HG02973 (cell line): ENCODE measurements at regions not wholly inside any gene's neighbourhood (a gene's known extent, or its start where the extent isn't known, plus 50 kb on each side); places are given as distances from the start of the nearest gene placed in this dataset.
"Not testable (repeated sequence)": the region's sequence is repeated elsewhere in the genome, so short reads cannot be mapped to it uniquely, and the experiment has no call there.

Experiments
- ATAC-seq: cut with Tn5 transposase; IDR thresholded peaks from one replicate; pipeline ENCODE4 v1.9.1; 2021; ENCODE audit warnings: moderate library complexity; ENCODE audit not compliant: unreplicated experiment

DNA sequence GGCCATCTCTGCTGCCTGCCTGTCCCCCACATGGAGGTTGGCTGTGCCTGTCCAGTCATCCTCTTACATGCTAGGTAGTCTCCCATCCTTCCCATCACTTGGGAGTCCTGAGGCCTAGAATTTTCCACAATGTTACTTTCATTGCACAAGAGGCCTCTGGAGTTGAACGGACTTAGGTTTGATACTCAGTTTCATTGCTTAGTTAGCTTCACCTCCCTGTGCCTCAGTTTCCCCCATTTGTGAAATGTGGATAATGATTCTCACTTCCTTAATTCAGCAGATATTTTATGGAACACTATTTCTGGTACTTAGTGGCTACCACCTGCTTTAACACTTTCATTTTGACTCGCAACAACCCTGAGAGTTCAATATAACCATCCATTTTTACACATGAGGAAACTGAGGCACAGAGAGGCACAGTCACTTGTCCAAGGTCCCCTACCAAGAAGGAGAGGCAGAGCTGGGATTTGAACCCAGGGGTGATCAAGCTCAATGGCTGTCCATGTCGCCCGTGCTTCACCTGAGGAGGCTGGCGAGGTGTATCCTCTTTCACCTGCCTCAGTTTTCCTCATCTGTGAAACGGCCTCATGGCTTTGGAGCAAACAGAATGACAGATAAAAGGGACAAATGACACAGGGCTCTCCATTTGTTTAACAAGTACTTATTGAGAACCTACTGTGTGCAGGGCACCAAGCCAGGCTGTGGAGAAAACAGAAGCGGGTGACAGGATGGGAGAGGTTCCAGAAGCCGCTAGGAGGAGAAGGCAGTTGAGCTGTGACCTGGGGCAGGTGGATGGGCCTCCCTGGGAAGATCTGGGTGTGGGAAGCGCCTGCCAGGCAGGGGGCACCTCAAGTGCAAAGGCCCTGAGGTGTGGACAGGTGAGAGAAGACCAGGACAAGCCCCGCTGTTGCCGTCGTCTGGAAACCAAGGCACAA, 154.3 kb upstream of the PTPN1 start:
- no peak for ATAC-seq

DNA sequence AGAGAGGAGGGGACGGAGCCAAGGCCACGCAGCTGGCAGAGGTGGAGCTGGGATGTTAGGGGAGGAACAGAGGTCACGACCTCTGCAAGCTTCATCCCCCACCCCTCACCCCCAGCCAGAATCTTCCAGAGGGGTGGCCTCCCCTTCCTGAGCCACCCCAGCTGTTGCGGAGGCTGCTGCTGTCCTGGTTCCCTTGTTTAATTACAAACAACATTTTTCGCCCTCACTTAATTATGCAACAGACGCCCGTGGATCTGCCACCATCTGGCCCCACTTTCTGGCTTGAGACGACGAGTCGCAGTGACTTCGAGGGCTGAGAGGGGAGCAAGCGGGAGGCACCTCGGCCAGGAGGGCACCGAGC, 153.7 kb upstream of the PTPN1 start:
- no peak for ATAC-seq

DNA sequence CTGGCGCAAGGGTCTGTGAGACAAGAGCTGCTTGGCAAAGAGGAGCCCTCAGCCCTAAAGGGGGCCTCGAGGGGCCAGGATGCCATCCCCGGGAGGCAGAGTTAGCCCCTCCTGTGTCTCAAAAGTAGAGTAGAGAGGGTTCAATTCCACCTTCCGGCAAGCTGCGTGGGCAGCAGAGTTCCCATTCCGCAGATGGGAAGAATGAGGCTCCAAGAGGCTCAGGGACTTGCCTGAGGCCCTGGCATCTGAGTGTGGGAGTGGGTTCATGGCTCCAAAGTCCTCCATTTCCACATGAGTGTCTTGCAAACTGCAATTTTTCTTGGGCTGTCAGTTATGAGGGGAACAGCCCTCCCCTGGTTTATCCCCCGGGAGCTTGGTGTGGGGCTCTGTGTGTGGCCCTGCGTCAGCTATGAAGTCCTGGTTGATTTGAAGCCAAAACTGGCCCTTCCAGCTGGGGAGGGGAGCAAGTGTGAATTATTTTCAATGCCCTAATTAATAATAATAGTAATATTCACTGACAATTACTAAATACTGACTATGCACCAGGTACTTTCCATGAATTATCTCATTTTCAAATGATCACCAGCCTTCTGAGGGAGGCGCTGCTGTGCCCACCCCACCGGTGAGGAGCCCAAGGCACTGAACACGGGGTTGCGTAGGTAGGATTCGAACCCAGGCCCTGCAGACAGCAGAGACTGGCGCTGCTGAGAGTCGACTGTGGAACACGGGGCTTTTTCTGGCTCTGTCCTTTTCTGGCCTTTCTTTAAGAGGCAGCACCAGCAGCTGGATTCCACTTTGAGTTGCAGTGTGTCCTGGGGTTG, 153.0 kb upstream of the PTPN1 start:
- no peak for ATAC-seq

DNA sequence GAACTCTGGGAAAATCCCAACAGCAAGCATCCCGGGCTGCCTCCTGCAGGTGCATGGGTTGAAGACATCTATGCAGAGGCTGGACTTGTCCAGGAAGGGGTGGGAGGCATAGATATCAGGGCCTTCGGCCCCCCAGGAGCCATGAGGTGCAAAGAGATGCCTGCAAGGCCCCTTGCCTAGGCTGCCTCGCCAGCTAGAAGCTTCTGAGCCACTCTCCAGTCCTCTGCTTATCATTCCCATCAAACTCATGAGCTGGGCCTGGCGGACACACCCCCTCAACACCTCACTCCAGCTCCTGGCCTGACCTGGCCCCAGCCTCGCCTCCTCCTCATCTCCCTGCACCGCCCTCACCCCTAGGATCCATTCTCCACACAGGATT, 152.4 kb upstream of the PTPN1 start:
- ATAC-seq: no peak

DNA sequence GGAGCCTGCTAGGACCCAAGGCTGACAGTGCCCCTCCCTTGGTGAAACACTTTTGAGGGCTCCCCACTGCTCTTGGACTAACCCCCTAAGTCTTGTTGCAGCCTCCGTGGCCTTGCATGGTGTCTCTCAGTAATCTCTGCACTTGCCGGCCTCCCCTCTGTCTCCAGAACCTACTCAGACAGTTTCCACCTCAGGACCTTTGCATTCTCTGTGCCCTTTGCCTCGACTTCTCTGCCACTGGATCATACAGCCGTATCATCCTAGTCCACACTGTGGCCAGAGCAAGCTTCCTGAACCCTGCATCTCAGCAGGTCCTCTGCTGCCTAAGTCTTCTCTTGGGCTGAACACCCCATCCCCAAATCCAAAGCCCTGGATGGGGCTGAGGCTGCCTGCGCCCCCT, 152.0 kb upstream of the PTPN1 start:
- no peak for ATAC-seq

DNA sequence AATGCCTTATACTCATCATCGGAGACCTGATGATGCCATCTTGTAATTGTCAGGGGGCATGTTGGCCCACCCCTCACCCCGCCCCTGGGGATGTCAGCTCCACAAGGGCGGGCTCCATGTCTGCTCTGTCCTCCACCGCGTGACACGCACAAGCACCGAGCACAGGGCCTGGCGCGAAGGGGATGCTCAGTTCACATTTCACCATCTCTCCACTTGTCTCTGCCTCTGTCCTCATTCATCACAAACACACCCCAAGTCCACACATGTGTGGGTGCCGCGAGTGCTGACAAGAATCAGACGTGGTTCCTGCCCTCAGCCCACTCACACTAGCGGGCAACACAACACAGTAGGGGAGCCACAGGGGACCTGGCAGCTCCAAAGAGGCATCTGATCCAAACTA, 151.2 kb upstream of the PTPN1 start:
- ATAC-seq: no peak

DNA sequence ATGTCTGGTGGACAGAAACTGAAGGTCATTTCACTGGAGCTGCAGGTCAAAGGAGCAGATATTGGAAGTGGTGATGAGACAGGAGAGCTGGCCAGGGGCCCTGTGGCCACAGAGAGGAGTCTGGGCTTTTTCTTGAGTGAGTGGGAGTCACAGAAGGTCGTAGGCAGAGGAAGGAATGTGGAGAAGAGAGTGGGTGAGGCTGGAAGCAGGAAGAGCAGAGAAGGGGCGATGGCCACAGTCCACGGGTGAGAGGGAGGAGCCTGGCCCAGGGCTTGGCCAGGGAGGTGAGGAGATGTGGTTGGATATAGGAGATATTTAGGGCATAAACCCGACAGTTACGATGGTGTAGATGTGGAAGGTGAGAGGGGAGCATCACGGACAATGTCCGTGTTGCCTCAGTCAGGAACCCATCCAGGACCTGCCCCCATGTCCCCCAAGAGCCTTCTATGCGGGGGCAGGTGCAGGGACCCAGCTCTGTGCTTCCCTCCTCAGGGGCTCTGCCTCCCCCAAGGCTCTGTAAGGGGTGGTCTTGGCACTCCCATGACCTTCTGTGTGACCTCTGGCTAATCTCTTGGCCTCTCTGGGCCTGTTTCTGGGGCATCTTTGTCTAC, 150.5 kb upstream of the PTPN1 start:
- ATAC-seq: no peak

DNA sequence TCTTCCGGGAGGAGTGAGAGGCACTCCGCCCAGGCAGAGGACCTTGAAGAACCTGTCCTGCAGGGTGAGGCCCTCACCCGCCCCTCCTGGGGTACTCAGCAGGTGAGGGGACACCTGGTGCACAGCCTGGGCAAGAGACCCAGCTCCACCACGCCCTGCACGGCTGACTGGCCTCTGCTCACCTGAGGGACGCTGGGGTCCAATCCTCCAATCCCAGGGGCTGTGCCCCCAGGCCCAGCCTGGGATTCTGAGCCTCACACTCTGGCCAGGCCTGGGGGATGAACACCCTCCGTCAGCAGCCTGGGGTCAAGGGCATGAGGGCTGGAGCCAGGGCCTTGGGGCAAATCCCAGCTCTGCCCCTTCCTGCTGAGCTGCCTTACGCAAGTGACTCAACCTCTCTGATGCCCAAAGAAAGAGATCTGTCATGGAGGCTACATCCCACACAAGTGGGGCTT, 149.9 kb upstream of the PTPN1 start:
- ATAC-seq: no peak

DNA sequence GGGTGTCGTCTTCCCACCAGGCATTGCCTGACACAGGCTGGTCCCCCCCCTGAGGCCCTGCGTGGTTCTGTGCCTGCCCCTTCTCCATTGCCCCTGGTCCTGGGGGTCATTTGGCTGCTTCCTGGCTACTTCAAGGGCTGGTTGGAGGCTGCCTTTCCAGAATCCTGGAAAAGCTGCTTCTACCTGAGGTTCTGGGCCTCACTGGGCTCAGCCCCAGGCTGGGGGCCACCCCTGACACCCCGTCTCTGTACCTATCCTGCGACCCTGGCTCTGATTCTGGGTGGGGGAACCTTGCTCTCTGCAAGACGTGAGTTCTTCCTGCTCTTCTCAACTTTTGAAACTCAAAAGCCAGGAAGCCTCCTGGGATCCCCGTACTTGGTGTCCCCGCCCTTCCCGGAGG, 149.3 kb upstream of the PTPN1 start:
- ATAC-seq: no peak

DNA sequence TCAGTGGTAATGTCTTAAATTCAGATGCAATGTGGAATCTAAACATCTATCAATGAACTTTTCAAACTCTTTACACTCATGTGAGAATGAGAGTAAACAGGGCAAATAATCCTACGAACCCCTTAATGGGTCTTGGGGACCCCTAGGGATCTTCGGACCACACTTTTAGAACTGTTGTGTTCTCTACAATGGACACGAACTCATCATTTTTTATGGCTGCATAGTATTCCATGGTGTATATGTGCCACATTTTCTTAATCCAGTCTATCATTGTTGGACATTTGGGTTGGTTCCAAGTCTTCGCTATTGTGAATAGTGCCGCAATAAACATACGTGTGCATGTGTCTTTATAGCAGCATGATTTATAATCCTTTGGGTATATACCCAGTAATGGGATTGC, 148.0 kb upstream of the PTPN1 start:
- not testable (repeated sequence) for ATAC-seq

DNA sequence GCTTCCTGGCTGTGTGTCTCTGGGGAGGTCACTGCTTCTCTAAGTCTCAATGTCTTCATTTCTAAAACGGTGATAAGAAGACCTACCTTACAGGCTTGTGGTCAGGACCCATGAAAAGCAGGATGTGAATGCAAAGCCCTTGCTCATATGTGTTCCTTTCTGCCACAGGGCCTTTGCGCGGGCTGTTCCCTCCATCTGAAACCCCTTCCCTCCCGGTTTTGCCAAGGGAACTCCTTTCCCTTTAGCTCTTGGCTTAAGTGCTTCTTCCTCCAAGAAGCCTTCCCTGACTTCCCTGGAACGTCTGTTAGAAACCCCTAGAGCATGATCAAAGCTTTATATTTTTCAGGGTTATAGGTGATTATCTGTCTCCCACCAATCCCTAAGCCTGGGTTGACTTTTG, 147.2 kb upstream of the PTPN1 start:
- ATAC-seq: no peak

DNA sequence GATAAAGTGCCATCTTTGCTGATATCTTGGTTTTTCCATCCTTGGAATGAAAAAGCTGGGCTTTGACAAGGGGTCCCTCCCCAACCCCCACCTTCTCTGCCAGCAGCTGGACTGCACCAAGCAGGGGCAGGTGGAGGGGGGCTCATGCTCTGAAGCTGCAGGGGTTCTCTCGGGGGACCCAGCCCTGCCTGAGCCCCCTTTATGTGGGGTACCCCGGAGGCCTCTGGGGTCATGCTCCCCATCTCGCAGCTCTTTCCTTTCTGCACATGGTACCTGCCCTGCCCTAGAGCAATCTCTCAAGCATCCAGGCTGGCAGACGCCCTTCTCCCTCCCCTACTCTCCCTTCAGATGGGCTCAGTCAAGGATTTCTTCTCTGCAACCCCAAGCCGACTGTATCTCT, 146.7 kb upstream of the PTPN1 start:
- no peak for ATAC-seq

DNA sequence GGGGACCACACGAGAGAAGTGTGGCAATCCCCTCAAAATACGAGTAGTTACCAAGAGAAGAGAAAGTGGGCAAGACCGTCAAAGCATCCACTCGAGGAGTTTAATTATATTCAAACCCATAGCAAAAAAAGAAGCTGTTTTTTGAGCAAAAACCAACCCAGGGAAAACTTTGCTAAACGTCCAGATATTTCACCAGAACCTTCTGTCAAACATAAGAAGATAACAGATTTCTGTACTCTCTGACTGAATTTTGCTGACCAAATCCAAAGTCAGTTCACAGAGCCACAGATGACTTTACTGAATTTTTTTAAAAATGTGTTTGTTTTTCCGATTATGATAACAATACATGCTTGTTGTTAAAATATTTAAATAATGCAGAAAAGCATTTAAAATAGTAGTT, 145.6 kb upstream of the PTPN1 start:
- no peak for ATAC-seq

DNA sequence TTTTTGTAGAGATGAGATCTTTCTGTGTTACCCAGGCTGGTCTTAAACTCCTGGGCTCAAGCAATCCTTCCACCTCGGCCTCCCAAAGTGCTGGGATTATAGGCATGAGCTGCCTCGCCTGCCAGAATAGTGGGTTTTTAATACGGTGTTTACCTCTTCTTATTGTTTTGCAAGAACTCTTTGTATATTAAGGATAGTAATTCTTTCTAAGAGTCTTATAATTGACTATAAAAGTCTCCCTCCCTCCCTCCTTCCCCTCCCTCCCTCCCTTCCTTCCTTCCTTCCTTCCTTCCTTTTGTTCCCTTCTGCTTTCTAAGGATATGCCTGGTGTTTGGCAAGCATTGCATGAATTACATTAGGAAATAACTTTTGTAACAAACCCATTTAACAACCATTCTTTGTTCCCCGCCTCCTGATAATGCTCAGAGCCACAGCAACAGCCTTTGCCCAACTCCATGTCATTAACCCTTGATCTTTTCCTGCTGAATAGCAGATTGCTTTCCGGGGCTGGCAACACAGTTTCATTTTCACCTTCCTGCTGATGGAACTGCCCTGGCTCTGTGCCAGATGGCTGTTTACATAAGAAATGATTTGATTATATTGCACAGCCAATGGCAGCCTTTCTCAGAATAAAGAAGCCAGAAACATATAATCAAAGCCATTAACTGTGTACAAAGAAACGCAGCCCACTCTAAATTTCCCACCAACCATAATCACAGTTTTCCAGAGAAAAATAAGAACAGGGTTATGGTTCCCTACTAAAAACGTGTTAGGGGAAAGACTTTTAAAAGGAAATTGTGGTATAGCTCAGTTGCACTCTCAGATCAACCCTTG, 143.7 kb upstream of the PTPN1 start:
- ATAC-seq: no peak

DNA sequence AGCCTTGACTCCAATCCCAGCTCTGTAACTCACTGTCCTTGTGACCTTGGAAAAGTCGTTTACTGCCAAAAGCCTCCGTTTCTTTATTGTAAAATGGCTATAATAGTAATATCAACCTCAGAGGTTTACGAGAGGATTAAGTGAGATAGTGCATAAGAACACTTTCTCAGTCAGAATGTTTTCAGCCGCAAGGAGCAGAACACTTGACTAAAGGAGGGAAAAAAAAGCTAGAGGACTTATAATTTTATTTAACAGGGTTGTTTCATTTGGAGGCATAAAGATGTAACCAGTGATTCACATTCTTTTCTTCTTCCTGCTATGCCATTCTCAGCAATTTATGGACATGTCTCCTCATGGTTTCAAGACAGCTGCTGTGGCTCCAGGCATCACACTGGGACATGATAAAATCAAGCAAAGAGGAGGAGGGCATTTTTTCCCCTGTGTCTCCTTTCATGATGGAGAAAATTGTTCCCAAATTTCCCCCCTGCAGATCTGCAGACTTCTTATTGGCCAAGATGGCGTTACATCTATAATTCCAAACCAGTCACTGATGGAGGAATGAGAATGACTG, 143.0 kb upstream of the PTPN1 start:
- ATAC-seq: no peak

DNA sequence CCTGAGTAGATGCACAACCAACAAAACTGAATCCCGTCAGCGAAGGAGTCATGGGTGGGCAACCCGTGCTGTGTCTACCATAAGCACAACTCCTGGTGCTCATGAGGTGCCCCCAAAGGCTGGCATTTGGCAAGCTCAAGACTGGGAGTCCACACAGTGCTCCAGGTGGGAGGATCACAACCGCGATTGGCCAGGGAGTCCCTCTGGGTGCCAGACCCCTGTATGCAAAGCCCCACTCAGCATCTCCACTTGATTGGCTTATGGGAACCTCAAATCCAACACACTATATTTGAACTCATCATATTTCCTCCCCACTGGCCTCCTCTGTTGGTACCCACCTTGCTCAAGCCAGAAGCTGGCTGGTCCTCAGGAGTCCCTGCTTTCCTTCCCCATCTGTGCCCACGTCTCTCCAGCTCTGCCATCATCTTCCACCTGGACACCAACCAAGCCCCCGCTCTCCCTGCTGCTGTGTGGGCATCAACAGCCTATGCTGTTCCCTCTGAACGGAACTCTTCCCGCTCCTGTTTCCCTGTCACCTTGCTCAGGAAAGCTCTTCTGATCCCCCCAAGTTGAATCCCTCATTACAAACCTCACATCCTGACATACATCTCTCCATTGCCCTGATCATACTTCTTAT, 142.3 kb upstream of the PTPN1 start:
- no peak for ATAC-seq

DNA sequence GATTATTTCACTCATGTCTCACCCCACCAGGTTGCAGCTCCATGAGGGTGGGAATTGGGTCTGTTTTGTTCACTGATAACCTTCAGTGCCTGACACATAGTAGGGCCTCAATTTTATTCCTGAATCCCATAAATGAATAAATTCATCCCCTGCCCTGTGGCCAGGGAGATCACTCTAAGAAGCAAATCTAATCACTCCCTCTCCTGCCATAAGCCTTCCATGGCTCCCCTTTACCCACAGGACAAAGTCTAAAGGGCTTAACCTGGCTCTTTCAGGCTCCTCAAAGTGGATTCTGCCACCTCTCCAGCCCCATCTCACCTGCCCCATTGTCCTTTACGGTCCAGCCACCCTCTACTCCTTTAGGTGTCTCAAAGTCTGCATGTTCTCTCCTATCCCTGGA, 141.8 kb upstream of the PTPN1 start:
- ATAC-seq: no peak

DNA sequence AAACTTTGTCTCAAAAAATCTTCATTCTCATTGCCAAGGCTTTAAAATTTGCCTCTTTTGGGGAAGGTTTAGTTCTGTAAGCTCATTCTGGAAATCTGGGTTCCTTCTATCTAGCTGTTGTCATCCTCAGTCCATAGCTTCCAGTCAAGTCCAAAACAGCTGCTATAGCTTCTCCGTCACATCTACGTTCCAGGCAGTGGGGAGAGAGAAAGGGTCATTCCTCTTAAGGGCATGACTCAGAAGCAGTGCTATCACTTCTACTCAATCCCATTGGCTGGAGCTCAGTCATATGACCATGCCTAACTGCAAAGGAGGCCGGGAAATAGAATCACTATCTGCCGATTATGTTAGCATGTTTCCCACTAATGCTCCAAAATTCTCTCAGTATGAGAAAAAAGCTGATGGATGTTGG, 141.4 kb upstream of the PTPN1 start:
- no peak for ATAC-seq

DNA sequence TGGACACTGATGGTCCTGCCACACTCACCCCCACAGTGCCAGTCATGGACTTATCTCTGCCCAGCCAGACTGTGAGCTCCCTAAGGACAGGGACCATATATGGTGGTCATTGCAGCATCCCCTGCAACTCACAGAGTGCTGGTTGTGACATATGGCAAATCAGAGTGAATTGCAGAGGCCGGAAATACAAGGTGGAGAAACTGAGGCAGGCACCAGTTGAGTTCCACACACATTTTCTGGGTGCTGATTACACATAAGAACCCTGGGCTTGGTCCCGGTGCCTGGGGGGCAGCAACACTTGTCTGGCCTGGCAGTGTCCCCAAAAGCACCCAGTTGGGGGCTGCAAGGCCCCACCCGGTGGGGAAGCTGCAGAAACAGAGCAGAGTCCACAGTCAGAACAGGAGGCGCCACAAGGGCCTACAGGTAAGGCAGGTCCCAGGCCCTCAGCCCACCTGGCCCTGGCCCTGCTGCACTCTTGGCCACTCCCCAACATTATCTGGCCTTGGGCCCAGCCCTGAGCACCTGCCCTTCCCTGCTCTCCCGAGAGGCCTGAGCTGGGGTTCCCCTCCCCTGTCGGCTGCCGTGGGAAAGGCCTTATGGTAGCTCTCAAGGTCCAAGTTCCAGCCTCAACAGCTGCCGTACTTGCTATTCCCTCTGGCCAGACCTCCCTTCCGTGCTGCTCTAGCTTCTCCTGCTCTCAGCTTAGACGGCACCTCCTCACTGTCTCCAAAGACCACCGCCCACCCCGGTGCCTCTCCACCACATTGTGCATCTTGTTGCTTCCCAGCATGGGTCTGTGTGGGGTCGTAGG, 140.8 kb upstream of the PTPN1 start:
- ATAC-seq: no peak
